CD4-positive, alpha-beta T cell (primary cell): ENCODE measurements at regions not wholly inside any gene's neighbourhood (a gene's known extent, or its start where the extent isn't known, plus 50 kb on each side); places are given as distances from the start of the nearest gene placed in this dataset.

Experiments
- ATAC-seq: fragments of 200-7000 bp; cut with Tn5 transposase; one replicate; pipeline ENCODE4 v1.10.0; 2022; ENCODE audit warnings: mild to moderate bottlenecking; ENCODE audit not compliant: poor library complexity
- CTCF ChIA-PET: fragments of 350-600 bp; sonication (Branson Sonifier 250); formaldehyde crosslinking; loops from one replicate; lab custom pipeline; 2021; ENCODE audit warnings: antibody characterized with exemption, inconsistent platforms; lab: Charles Lee
- POLR2A ChIA-PET: fragments of 350-600 bp; sonication (Branson Sonifier 250); formaldehyde crosslinking; loops from one replicate; lab custom pipeline; 2021; ENCODE audit warnings: antibody characterized with exemption, inconsistent platforms; lab: Charles Lee
- DNase-seq, 14 experiments: peaks; one replicate each; pipeline ENCODE4 v3.0.0-alpha.2; 2013 to 2020; ENCODE audit warnings: mixed read lengths in 2 of 14
- H3K27ac ChIP-seq, 2 donors: one replicate each; pipeline versions ENCODE4 v1.5.1 to v1.7.0; 2013; ENCODE audit warnings: low read length in 2 of 2, low read depth in 1 of 2, mild to moderate bottlenecking in 1 of 2
- H3K27me3 ChIP-seq, 2 experiments: 1 replicate in 1 of 2; 2 replicates in 1 of 2; pipeline versions ENCODE4 v1.6.1 to v1.7.0; 2013; ENCODE audit warnings: low read length in 2 of 2, control low read depth in 1 of 2, mild to moderate bottlenecking in 1 of 2, moderate library complexity in 1 of 2; ENCODE audit not compliant: insufficient read depth in 2 of 2, control insufficient read depth in 1 of 2
- H3K36me3 ChIP-seq: one replicate; pipeline ENCODE4 v1.6.1; 2013; ENCODE audit warnings: low read length, control low read depth; ENCODE audit not compliant: insufficient read depth
- H3K4me1 ChIP-seq: one replicate; pipeline ENCODE4 v1.6.1; 2013; ENCODE audit warnings: low read length, control low read depth; ENCODE audit not compliant: insufficient read depth
- H3K4me3 ChIP-seq: one replicate; pipeline ENCODE4 v1.5.1; 2013; ENCODE audit warnings: mild to moderate bottlenecking, low read length, moderate library complexity
- H3K9me3 ChIP-seq, 2 experiments: 1 replicate in 1 of 2; 2 replicates in 1 of 2; pipeline versions ENCODE4 v1.6.1 to v1.7.0; 2013; ENCODE audit warnings: low read length in 2 of 2, mild to moderate bottlenecking in 2 of 2, control low read depth in 1 of 2, moderate library complexity in 1 of 2; ENCODE audit not compliant: control insufficient read depth in 1 of 2, insufficient read depth in 1 of 2
- H3K27ac Mint-ChIP-seq: one replicate; pipeline ENCODE4 v1.8.0; 2020; ENCODE audit warnings: mixed read lengths
- H3K27me3 Mint-ChIP-seq: one replicate; pipeline ENCODE4 v1.8.0; 2021; ENCODE audit warnings: mixed read lengths
- H3K36me3 Mint-ChIP-seq: one replicate; pipeline ENCODE4 v1.8.0; 2021; ENCODE audit warnings: low read depth, mixed read lengths
- H3K4me1 Mint-ChIP-seq: one replicate; pipeline ENCODE4 v1.8.0; 2021; ENCODE audit warnings: low read depth, mixed read lengths
- H3K4me3 Mint-ChIP-seq: one replicate; pipeline ENCODE4 v1.8.0; 2020; ENCODE audit warnings: mild to moderate bottlenecking, mixed read lengths
- H3K9me3 Mint-ChIP-seq: one replicate; pipeline ENCODE4 v1.8.0; 2020; ENCODE audit warnings: mixed read lengths
- CTCF ChIP-seq: fragments of 200-600 bp; IDR thresholded peaks from one replicate; pipeline ENCODE4 v1.8.0; 2022; ENCODE audit warnings: antibody characterized with exemption, mild to moderate bottlenecking
- intact Hi-C, 2 experiments: fragments of 100-400 bp; cut with DNase I in 1 of 2; cut with micrococcal nuclease in 1 of 2; formaldehyde crosslinking; loops; one replicate each; pipeline versions ENCODE4 v1.15.1 to v1.9.0; 2023 to 2025; cut with DNase I, micrococcal nuclease

GRCh38 chr18:70432804-70433400, 144.1 kb downstream of the SOCS6 start:
- ATAC-seq, result no peak
- ChIA-PET CTCF (interaction anchor here (0.7 to 1.9 kb wide), 2 partner anchors 185 to 237 kb away, joined by 3 to 5 read pairs; no protein-coding TSS in a partner anchor), POLR2A (interaction anchor here (1.2 kb wide), 1 partner anchor 227 kb away, joined by 3 read pairs; no protein-coding TSS in a partner anchor)
- Mint-ChIP-seq H3K9me3 (no peaks in the 10 kb centered on the region), H3K27ac (no peak overlapping the region), H3K27me3 (no peaks in the 10 kb centered on the region), H3K4me3 (no peak overlapping the region), H3K36me3 (no peaks in the 10 kb centered on the region), H3K4me1 (no peaks in the 10 kb centered on the region)
- TF ChIP-seq CTCF, result no peak
- Histone ChIP-seq H3K27me3 (no peaks in the 10 kb centered on the region), H3K27ac (no peak overlapping the region), H3K36me3 (no peaks in the 10 kb centered on the region), H3K4me3 (no peak overlapping the region), H3K4me1 (no peaks in the 10 kb centered on the region), H3K9me3 (no peaks in the 10 kb centered on the region)
- DNase-seq, result no peak
- intact Hi-C loops, result loop anchor here in 1 of 2 experiments (2.0 to 5.0 kb wide), 2 partner anchors 234 to 1586 kb away; no protein-coding TSS in a partner anchor

- POLR2A ChIA-PET, result no interaction called here
Observed at GRCh38 chr18:70431203-70431624, 142.4 kb downstream of the SOCS6 start.

GRCh38 chr18:70430501-70431173, 141.8 kb downstream of the SOCS6 start:
- Histone ChIP-seq H3K4me1 (no peaks in the 10 kb centered on the region), H3K9me3 (no peaks in the 10 kb centered on the region), H3K36me3 (no peaks in the 10 kb centered on the region), H3K27ac (no peak overlapping the region), H3K27me3 (no peaks in the 10 kb centered on the region), H3K4me3 (no peak overlapping the region)
- no peaks in the 10 kb centered on the region for H3K9me3 Mint-ChIP-seq
- intact Hi-C loops, result loop anchor here in 1 of 2 experiments (5.0 kb wide), 1 partner anchor 1583 kb away; no protein-coding TSS in a partner anchor
- H3K27me3 Mint-ChIP-seq, result no peaks in the 10 kb centered on the region
- POLR2A ChIA-PET, result no interaction called here
- no peak for ATAC-seq
- no peak for TF ChIP-seq CTCF
- no peaks in the 10 kb centered on the region for H3K36me3 Mint-ChIP-seq
- no peaks in the 10 kb centered on the region for H3K4me1 Mint-ChIP-seq
- H3K4me3 Mint-ChIP-seq, result no peak overlapping the region
- no peak for DNase-seq
- CTCF ChIA-PET, result no interaction called here
- no peak overlapping the region for H3K27ac Mint-ChIP-seq

More at GRCh38 chr18:70431203-70431624, 142.4 kb downstream of the SOCS6 start:
- no peaks in the 10 kb centered on the region for H3K4me1 ChIP-seq
- H3K9me3 Mint-ChIP-seq, result no peaks in the 10 kb centered on the region
- DNase-seq, result no peak
- no peak overlapping the region for H3K4me3 Mint-ChIP-seq
- CTCF ChIA-PET, result no interaction called here
- intact Hi-C loops, result loop anchor here in 1 of 2 experiments (5.0 kb wide), 1 partner anchor 1584 kb away; no protein-coding TSS in a partner anchor
- H3K27ac Mint-ChIP-seq, result no peak overlapping the region
- no peak overlapping the region for H3K27ac ChIP-seq
- H3K4me3 ChIP-seq, result no peak overlapping the region
- H3K27me3 Mint-ChIP-seq, result no peaks in the 10 kb centered on the region
- no peak for ATAC-seq
- H3K27me3 ChIP-seq, result no peaks in the 10 kb centered on the region
- H3K36me3 Mint-ChIP-seq, result no peaks in the 10 kb centered on the region
- H3K4me1 Mint-ChIP-seq, result no peaks in the 10 kb centered on the region
- no peaks in the 10 kb centered on the region for H3K36me3 ChIP-seq
- no peak for TF ChIP-seq CTCF
- no peaks in the 10 kb centered on the region for H3K9me3 ChIP-seq
